ENCODE measurements at regions not wholly inside any gene's neighbourhood (a gene's known extent, or its start where the extent isn't known, plus 50 kb on each side); places are given as distances from the start of the nearest gene placed in this dataset.

DNA sequence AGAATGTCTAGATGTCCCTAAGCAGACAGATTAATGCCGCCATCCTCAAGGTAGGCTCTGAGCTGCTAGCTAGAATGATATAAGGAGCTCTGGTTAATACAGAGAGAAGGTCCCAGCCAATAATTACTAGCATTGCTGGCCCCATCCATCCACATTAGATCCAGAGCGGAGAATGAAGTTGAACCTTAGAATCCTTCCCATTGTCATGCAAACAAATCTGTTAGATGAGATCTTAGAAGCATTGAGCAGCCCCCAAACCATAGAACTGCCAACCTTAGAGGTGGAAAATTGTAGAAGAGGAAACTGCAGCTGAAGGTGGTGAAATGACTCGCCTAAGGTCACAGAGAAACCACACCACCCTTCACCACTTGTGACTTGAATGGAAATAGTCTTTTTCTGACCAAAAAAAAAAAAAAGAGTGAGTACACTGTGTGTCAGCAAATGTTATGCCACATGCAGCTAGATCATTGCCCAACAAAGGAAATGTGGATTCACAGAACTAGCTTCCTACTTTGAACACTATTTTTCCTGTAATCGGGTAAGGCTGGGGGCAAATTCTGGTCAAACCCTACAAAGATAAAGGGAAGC, 162.1 kb downstream of the SMIM20 start:
- ATAC-seq: no peak
- TF ChIP-seq GLIS3 (CRISPR knock-in tag; IDR thresholded peaks at IDR 0.05) (no peak), CSDC2 (CRISPR knock-in tag; IDR thresholded peaks at IDR 0.05) (no peak), ZFP3 (CRISPR knock-in tag; IDR thresholded peaks at IDR 0.05) (no peak), ISL1 (CRISPR knock-in tag; IDR thresholded peaks at IDR 0.05) (no peak), ESRRG (CRISPR knock-in tag; IDR thresholded peaks at IDR 0.05) (no peak), ZNF8 (CRISPR knock-in tag; IDR thresholded peaks at IDR 0.05) (no peak)
- TF ChIP-seq, protein P1, sequence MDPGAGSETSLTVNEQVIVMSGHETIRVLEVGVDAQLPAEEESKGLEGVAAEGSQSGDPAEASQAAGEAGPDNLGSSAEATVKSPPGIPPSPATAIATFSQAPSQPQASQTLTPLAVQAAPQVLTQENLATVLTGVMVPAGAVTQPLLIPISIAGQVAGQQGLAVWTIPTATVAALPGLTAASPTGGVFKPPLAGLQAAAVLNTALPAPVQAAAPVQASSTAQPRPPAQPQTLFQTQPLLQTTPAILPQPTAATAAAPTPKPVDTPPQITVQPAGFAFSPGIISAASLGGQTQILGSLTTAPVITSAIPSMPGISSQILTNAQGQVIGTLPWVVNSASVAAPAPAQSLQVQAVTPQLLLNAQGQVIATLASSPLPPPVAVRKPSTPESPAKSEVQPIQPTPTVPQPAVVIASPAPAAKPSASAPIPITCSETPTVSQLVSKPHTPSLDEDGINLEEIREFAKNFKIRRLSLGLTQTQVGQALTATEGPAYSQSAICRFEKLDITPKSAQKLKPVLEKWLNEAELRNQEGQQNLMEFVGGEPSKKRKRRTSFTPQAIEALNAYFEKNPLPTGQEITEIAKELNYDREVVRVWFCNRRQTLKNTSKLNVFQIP (CRISPR knock-in tag; IDR thresholded peaks at IDR 0.05; ENCODE audit: borderline replicate concordance, low read depth): no peak
- TF ChIP-seq, protein P2, sequence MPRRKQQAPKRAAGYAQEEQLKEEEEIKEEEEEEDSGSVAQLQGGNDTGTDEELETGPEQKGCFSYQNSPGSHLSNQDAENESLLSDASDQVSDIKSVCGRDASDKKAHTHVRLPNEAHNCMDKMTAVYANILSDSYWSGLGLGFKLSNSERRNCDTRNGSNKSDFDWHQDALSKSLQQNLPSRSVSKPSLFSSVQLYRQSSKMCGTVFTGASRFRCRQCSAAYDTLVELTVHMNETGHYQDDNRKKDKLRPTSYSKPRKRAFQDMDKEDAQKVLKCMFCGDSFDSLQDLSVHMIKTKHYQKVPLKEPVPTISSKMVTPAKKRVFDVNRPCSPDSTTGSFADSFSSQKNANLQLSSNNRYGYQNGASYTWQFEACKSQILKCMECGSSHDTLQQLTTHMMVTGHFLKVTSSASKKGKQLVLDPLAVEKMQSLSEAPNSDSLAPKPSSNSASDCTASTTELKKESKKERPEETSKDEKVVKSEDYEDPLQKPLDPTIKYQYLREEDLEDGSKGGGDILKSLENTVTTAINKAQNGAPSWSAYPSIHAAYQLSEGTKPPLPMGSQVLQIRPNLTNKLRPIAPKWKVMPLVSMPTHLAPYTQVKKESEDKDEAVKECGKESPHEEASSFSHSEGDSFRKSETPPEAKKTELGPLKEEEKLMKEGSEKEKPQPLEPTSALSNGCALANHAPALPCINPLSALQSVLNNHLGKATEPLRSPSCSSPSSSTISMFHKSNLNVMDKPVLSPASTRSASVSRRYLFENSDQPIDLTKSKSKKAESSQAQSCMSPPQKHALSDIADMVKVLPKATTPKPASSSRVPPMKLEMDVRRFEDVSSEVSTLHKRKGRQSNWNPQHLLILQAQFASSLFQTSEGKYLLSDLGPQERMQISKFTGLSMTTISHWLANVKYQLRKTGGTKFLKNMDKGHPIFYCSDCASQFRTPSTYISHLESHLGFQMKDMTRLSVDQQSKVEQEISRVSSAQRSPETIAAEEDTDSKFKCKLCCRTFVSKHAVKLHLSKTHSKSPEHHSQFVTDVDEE (CRISPR knock-in tag; IDR thresholded peaks at IDR 0.05): no peak

DNA sequence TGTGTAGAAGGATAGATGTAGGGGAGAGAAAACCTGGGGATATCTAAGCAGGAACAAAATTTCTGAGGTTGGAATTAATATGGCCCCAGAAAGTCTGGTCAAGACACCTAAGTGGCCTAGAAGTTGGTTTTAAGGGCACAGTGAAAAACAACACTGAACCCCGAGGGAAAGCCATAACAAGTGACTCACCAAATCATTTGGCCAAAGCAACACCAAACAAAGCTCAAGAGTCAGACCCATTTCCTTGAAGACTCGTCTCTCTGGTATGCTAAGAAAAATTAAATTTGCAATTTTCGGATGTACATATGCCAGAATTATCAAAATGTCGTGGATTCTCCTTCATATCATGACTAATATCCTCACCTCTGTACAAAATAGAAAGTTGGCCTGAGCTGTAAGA, 162.9 kb downstream of the SMIM20 start:
- TF ChIP-seq, protein P3, sequence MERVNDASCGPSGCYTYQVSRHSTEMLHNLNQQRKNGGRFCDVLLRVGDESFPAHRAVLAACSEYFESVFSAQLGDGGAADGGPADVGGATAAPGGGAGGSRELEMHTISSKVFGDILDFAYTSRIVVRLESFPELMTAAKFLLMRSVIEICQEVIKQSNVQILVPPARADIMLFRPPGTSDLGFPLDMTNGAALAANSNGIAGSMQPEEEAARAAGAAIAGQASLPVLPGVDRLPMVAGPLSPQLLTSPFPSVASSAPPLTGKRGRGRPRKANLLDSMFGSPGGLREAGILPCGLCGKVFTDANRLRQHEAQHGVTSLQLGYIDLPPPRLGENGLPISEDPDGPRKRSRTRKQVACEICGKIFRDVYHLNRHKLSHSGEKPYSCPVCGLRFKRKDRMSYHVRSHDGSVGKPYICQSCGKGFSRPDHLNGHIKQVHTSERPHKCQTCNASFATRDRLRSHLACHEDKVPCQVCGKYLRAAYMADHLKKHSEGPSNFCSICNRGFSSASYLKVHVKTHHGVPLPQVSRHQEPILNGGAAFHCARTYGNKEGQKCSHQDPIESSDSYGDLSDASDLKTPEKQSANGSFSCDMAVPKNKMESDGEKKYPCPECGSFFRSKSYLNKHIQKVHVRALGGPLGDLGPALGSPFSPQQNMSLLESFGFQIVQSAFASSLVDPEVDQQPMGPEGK (CRISPR knock-in tag; IDR thresholded peaks at IDR 0.05; ENCODE audit: borderline replicate concordance): no peak
- no peak for ATAC-seq

DNA sequence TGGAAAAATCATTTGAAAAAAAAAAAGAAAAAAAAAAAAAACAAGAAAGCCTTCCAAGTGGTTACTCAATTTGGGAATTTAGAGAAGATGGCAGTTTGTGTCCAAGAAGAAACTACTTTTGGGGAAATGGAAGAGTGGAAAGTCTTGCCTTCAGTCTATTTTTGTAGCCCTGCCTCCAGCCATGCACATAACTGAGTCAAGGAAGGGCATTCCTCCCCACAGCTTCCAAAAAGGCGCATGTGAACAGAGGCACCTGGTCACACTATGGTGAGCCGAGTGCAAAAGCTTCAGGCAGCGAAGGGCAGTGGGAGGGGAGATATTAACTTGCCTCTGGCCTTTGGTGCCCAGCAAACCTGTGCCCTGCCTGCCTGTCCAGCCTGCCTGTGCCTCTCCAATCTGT, 163.7 kb downstream of the SMIM20 start:
- no peak for TF ChIP-seq ZNF70 (CRISPR knock-in tag; IDR thresholded peaks at IDR 0.05)
- no peak for TF ChIP-seq ZNF8 (CRISPR knock-in tag; IDR thresholded peaks at IDR 0.05)
- TF ChIP-seq ZFP30 (CRISPR knock-in tag; IDR thresholded peaks at IDR 0.05): no peak
- no peak for TF ChIP-seq ZFP3 (CRISPR knock-in tag; IDR thresholded peaks at IDR 0.05)
- TF ChIP-seq, protein P2 (CRISPR knock-in tag; IDR thresholded peaks at IDR 0.05): no peak
- no peak for TF ChIP-seq GLIS3 (CRISPR knock-in tag; IDR thresholded peaks at IDR 0.05)
- TF ChIP-seq, protein P4, sequence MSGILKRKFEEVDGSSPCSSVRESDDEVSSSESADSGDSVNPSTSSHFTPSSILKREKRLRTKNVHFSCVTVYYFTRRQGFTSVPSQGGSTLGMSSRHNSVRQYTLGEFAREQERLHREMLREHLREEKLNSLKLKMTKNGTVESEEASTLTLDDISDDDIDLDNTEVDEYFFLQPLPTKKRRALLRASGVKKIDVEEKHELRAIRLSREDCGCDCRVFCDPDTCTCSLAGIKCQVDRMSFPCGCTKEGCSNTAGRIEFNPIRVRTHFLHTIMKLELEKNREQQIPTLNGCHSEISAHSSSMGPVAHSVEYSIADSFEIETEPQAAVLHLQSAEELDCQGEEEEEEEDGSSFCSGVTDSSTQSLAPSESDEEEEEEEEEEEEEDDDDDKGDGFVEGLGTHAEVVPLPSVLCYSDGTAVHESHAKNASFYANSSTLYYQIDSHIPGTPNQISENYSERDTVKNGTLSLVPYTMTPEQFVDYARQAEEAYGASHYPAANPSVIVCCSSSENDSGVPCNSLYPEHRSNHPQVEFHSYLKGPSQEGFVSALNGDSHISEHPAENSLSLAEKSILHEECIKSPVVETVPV (CRISPR knock-in tag; IDR thresholded peaks at IDR 0.05): no peak
- no peak for TF ChIP-seq OSR1 (CRISPR knock-in tag; IDR thresholded peaks at IDR 0.05)
- no peak for TF ChIP-seq PPARA (CRISPR knock-in tag; IDR thresholded peaks at IDR 0.05; ENCODE audit: borderline replicate concordance)
- TF ChIP-seq ESRRG (CRISPR knock-in tag; IDR thresholded peaks at IDR 0.05): no peak
- no peak for TF ChIP-seq ZNF565 (CRISPR knock-in tag; conservative IDR thresholded peaks at IDR 0.05; ENCODE audit: low read depth)
- TF ChIP-seq BACH2 (CRISPR knock-in tag; IDR thresholded peaks at IDR 0.05; ENCODE audit: borderline replicate concordance): no peak
- no peak for TF ChIP-seq RARB (CRISPR knock-in tag; IDR thresholded peaks at IDR 0.05)
- TF ChIP-seq SNAI2 (CRISPR knock-in tag; IDR thresholded peaks at IDR 0.05): no peak
- TF ChIP-seq ISL1 (CRISPR knock-in tag; IDR thresholded peaks at IDR 0.05): no peak
- TF ChIP-seq ARNTL (CRISPR knock-in tag; IDR thresholded peaks at IDR 0.05; ENCODE audit: borderline replicate concordance, low read depth): no peak
- TF ChIP-seq, protein P5, sequence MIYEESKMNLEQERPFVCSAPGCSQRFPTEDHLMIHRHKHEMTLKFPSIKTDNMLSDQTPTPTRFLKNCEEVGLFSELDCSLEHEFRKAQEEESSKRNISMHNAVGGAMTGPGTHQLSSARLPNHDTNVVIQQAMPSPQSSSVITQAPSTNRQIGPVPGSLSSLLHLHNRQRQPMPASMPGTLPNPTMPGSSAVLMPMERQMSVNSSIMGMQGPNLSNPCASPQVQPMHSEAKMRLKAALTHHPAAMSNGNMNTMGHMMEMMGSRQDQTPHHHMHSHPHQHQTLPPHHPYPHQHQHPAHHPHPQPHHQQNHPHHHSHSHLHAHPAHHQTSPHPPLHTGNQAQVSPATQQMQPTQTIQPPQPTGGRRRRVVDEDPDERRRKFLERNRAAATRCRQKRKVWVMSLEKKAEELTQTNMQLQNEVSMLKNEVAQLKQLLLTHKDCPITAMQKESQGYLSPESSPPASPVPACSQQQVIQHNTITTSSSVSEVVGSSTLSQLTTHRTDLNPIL (CRISPR knock-in tag; IDR thresholded peaks at IDR 0.05; ENCODE audit: low read depth): no peak
- TF ChIP-seq CSDC2 (CRISPR knock-in tag; IDR thresholded peaks at IDR 0.05): no peak
- no peak for TF ChIP-seq TOX (CRISPR knock-in tag; IDR thresholded peaks at IDR 0.05; ENCODE audit: borderline replicate concordance)
- ATAC-seq: no peak
